ENCODE measurements at regions not wholly inside any gene's neighbourhood (a gene's known extent, or its start where the extent isn't known, plus 50 kb on each side); places are given as distances from the start of the nearest gene placed in this dataset.

DNA sequence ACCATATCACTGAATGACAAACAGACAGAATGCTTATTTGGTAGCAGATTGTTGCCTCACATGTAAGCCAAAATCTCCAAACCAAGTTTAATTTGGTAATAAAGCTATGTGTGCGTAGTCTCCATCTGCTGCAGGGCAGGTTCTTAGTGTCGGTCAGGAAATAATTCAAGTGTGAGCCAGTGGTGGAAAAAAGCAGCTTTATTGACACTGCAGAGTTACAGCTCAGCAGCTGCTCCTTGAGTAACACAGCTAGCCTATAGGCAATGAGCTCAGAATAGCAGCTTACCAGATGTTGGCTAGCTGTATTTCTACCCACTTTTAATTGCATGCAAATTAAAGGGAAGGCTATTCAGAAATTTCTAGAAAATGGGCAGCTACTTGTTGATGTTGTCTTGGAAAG lies 757.8 kb upstream of the HS3ST1 start:
- Histone ChIP-seq H3K79me2 (replicated peaks; ENCODE audit: insufficient read depth, low read length) (no peaks in the 10 kb centered on the region), H2AFZ (ENCODE audit: low read depth, low read length) (no peak overlapping the region), H4K20me1 (ENCODE audit: insufficient read depth) (no peaks in the 10 kb centered on the region), H3K27me3 (ENCODE audit: insufficient read depth, low read depth, low read length) (no peaks in the 10 kb centered on the region), H3K4me3 (ENCODE audit: low read length) (no peak overlapping the region), H3K36me3 (ENCODE audit: insufficient read depth, low read length) (no peaks in the 10 kb centered on the region), H3K9ac (ENCODE audit: low read length) (no peak overlapping the region), H3K9me3 (ENCODE audit: low read length) (no peaks in the 10 kb centered on the region), H3K27ac (ENCODE audit: low read length) (no peak overlapping the region), H3F3A (ENCODE audit: insufficient read depth, low read length, poor library complexity, severe bottlenecking) (no peaks in the 10 kb centered on the region), H3K4me2 (ENCODE audit: low read length) (no peak overlapping the region), H3K9me2 (ENCODE audit: insufficient read depth, low read length) (no peaks in the 10 kb centered on the region)
- TF ChIP-seq, protein P1, sequence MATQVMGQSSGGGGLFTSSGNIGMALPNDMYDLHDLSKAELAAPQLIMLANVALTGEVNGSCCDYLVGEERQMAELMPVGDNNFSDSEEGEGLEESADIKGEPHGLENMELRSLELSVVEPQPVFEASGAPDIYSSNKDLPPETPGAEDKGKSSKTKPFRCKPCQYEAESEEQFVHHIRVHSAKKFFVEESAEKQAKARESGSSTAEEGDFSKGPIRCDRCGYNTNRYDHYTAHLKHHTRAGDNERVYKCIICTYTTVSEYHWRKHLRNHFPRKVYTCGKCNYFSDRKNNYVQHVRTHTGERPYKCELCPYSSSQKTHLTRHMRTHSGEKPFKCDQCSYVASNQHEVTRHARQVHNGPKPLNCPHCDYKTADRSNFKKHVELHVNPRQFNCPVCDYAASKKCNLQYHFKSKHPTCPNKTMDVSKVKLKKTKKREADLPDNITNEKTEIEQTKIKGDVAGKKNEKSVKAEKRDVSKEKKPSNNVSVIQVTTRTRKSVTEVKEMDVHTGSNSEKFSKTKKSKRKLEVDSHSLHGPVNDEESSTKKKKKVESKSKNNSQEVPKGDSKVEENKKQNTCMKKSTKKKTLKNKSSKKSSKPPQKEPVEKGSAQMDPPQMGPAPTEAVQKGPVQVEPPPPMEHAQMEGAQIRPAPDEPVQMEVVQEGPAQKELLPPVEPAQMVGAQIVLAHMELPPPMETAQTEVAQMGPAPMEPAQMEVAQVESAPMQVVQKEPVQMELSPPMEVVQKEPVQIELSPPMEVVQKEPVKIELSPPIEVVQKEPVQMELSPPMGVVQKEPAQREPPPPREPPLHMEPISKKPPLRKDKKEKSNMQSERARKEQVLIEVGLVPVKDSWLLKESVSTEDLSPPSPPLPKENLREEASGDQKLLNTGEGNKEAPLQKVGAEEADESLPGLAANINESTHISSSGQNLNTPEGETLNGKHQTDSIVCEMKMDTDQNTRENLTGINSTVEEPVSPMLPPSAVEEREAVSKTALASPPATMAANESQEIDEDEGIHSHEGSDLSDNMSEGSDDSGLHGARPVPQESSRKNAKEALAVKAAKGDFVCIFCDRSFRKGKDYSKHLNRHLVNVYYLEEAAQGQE (IDR thresholded peaks at IDR 0.05; ENCODE audit: borderline replicate concordance) = no peak
- no peak for TF ChIP-seq RAD21 (conservative IDR thresholded peaks at IDR 0.05)
- no peak for TF ChIP-seq SMC3 (conservative IDR thresholded peaks at IDR 0.05; ENCODE audit: poor library complexity)
- TF ChIP-seq POLR2AphosphoS5 (IDR thresholded peaks at IDR 0.05) = no peak
- no peak for TF ChIP-seq EZH2 (IDR thresholded peaks at IDR 0.05; ENCODE audit: borderline replicate concordance, insufficient read depth, low read length, poor library complexity, severe bottlenecking)
- TF ChIP-seq TAF1 (IDR thresholded peaks at IDR 0.05; ENCODE audit: low read depth) = no peak
- TF ChIP-seq MXI1 (conservative IDR thresholded peaks at IDR 0.05; ENCODE audit: poor library complexity, severe bottlenecking) = no peak
- TF ChIP-seq CTCF (IDR thresholded peaks at IDR 0.05; ENCODE audit: poor library complexity, severe bottlenecking) = no peak
- TF ChIP-seq EP300 (conservative IDR thresholded peaks at IDR 0.05; ENCODE audit: poor library complexity, severe bottlenecking) = no peak

GRCh38 chr4:12178614-12179610 lies 750.2 kb upstream of the HS3ST1 start:
- Histone ChIP-seq H3K9me3 (ENCODE audit: low read length) (no peaks in the 10 kb centered on the region), H3K4me3 (ENCODE audit: low read length) (no peak overlapping the region), H3K9ac (ENCODE audit: low read length) (no peak overlapping the region), H4K20me1 (ENCODE audit: insufficient read depth) (no peaks in the 10 kb centered on the region), H3K36me3 (ENCODE audit: insufficient read depth, low read length) (no peaks in the 10 kb centered on the region), H3K9me2 (ENCODE audit: insufficient read depth, low read length) (no peaks in the 10 kb centered on the region), H3K27ac (ENCODE audit: low read length) (no peak overlapping the region), H3K79me2 (replicated peaks; ENCODE audit: insufficient read depth, low read length) (no peaks in the 10 kb centered on the region), H3F3A (ENCODE audit: insufficient read depth, low read length, poor library complexity, severe bottlenecking) (no peaks in the 10 kb centered on the region), H3K27me3 (ENCODE audit: insufficient read depth, low read depth, low read length) (no peaks in the 10 kb centered on the region), H2AFZ (ENCODE audit: low read depth, low read length) (no peak overlapping the region), H3K4me2 (ENCODE audit: low read length) (no peak overlapping the region)
- TF ChIP-seq EZH2 (IDR thresholded peaks at IDR 0.05; ENCODE audit: borderline replicate concordance, insufficient read depth, low read length, poor library complexity, severe bottlenecking) (no peak), MXI1 (conservative IDR thresholded peaks at IDR 0.05; ENCODE audit: poor library complexity, severe bottlenecking) (no peak), CTCF (IDR thresholded peaks at IDR 0.05; ENCODE audit: poor library complexity, severe bottlenecking) (no peak), RAD21 (conservative IDR thresholded peaks at IDR 0.05) (no peak), POLR2AphosphoS5 (IDR thresholded peaks at IDR 0.05) (no peak), TAF1 (IDR thresholded peaks at IDR 0.05; ENCODE audit: low read depth) (no peak), EP300 (conservative IDR thresholded peaks at IDR 0.05; ENCODE audit: poor library complexity, severe bottlenecking) (no peak), SMC3 (conservative IDR thresholded peaks at IDR 0.05; ENCODE audit: poor library complexity) (no peak)
- TF ChIP-seq, protein P1 (IDR thresholded peaks at IDR 0.05; ENCODE audit: borderline replicate concordance) = no peak
